Cerebellar nuclear complex (tissue), 1 donor: ENCODE measurements at regions not wholly inside any gene's neighbourhood (a gene's known extent, or its start where the extent isn't known, plus 50 kb on each side); places are given as distances from the start of the nearest gene placed in this dataset.

Experiments used
- DNase-seq, 2 experiments: peaks; one replicate each; lab custom pipeline; 2025; lab: John Stamatoyannopoulos, UW

DNA sequence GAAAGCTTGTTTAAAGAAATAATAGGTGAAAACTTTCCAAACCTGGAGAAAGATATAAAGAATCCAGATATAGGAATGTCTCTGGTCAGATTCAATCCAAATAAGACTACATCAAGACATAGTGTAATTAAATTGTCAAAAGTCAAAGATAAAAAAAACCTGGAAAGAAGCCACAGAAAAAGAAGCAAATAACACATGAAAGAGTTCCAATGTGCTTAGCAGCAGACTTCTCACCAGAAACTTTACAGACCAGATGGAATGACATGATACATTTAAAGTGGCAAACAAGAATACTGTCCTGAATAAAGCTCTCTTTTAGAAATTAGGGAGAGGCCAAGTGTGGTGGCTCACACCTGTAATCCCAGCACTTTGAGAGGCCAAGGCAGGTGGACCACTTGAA lies 1039.9 kb downstream of the KCNT2 start:
- DNase-seq = no peak

DNA sequence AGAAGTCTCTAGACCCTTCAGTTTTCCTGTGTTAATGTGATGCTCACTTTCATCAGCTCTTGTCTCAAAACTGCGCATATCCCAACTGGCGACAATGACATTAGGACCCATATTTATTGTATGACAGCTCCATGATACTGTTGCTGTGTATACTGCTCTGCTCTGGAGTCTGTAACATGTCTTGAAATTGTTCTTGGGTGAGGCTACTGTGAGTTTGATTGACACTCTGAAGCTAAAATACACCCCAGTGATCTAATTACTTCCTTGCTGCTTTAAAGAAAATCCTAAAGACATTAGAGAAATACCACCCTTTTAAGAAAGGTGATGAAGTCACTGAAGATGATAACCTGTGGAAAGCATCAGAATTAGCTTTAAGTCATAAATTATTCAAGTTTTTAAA lies 1046.2 kb downstream of the KCNT2 start:
- no peak for DNase-seq

DNA sequence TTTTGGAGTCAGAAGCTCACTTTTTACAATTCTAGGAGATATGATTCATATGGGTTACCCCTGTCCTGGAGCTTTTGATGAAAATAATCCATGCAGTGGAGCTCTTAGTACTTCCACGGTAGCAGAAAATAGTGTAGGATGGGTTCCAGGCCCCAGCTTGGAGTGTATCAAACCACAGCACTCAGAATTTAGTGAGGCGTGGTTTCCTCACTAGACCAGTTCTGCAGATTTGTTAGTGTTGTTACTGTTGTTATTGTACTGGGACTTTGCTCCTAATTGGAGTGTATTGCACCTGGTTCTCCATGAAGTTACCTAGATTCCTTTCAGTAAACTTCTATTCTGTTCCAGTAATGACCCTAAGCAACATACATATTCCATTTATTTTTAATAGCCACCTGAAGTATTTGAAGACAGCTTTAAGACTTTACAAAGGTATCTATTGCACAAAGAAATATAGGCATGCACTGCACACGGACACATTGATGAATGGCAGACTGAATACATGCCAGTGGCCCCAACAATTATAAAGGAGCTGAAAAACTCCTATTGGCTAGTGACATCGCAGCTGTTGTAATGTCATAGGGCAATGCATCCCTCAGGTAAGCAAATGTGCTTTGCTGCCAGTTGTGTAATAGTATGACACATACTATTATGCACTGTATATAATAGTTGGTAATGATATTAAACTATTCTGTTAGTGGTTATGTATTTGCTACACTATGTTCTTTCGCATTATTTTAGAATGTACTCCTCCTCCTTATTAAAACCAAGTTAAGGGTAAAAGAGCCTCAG lies 1058.0 kb downstream of the KCNT2 start:
- no peak for DNase-seq

DNA sequence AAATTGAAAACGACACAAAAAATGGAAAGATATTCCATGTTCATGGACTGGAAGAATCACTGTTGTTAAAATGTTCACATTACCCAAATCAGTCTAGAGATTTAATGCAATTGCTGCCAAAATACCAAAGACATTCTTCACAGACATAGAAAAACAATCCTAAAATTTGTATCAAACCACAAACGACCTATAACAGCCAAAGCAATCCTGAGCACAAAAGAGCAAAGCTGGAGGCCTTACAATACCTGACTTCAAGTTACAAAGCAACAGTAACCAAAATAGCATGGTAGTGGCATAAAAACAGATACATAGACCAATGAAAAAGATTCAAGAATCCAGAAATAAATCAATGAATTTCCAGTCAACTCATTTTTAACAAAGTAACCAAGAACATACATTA lies 1077.3 kb downstream of the KCNT2 start:
- DNase-seq = no peak

DNA sequence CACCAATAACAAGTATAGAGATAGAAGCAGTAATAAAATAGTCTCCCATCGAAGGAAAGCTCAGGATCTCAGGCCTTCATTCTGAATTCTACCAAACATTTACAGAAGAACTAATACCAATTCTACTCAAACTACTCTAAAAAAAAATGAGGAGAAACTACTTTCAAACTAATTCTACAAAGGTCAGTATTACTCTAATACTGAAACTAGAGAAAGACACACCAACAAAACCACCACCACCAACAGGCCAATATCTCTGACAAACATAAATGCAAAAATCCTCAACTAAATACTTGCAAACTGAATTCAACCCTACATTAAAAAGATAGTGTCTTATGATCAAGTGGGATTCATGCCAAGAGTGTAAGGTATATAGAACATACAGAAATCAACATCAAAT lies 1078.4 kb downstream of the KCNT2 start:
- DNase-seq = no peak

DNA sequence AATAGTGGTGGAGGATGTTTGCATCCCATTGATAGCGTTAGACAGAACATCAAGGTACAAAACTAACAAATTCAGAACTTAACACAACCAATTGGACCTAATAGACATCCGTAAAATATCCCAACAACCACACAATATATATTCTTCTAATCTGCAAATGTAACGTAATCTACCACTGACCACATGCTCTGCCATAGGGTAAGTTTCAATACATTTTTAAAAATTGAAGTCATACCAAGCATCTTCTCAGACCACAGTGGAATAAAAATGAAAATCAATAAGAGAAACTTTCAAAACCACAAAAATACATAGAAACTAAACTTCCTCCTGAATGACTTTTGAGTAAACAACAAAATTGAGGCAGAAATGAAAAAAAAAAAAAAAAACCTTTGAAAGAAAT lies 1087.5 kb downstream of the KCNT2 start:
- no peak for DNase-seq

DNA sequence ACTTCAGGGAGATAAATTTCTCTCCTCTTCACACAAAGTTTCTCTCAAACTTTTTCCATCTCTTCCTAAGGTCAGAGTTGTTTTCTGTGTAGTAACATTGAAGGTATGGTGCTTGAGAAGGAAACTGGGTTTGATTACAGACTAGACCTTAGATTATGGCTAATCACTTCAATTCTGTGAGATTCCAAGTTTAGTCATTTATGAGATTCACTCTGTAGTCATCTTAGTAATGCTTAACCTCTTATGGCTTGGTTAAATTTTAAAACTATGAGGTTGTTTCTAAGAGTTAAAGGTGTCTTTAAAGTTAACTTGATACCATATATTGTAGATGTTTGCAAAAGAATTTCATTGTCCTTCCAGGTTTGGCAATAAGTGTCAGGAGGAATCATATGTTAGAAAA lies 1092.2 kb downstream of the KCNT2 start:
- no peak for DNase-seq

DNA sequence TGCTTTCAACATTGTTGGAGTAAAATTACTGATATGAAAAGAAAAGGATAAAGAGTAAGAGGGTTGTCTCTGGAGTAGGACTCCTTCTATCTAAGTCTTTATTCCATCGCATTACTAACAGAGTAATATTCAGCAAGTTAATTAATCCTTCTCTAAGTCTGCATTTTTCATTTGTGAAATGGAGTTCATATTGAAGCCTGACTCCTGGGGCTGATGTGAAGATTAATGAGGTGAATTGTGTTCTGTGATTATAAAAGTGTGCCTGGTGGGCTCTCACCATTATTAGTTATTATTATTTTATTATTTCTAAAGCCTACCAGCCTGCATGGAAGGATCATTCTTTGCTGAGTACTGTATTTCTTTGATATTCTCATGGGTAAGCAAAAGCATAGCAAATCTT lies 1096.7 kb downstream of the KCNT2 start:
- DNase-seq = no peak

DNA sequence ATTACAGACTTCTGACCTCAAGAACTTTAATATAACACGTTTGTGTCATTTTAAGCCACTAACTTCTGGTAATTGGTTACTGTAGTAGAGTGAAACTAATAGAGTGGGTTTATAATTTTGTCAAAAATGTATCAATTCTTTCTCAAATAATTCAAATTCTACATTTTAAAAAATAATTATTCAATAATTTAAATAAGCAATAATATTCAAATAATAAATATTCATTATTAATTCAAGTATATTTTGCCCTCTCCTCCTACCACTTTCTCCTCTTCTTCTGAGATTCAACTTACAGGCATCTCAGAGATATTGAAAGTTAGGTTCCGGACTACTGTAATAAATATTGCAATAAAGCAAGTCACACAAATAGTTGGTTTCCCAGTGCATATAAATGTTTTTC lies 1107.1 kb downstream of the KCNT2 start:
- no peak for DNase-seq

DNA sequence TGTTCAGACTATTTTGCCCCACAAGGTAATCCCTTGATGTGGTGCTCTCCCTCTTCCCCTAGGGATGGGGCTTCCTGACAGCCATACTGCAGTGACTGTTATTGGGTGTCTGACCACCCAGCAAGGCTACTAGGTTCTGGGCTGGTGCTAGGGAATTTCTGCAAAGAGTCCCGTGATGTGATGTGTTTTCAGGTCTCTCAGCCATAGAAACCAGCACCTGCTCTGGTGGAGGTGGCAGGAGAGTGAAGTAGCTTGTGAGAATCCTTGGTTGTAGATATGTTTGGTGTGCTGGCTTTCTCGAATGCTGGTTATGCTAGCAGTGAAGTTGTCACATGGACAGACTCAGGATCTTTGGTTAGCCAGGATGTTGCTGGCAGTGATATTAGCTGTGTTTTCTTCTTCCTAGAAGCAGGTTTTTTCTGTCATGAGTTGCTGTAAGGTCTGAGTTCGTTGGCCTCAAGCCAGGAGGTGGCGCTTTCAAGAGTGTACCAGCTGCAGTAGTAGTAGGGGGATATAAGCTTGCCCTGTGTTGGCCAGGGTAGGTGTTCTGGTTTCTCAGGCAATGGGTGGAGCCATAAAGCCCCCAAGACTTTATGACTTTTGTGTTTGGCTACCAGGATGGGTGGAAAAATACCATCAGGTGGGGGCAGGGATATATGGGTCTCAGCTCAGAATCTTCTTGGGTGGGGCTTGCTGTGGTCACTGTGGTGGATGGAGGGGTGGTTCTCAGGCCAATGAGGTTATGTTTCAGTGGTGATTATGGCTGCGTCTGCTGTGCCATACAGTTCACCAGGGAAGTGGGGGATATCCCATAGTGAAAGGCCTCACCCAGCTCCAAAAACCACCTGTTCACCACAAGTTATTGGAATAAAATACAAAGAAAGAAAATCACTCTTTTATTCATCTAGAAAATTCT lies 1112.3 kb downstream of the KCNT2 start:
- no peak for DNase-seq

DNA sequence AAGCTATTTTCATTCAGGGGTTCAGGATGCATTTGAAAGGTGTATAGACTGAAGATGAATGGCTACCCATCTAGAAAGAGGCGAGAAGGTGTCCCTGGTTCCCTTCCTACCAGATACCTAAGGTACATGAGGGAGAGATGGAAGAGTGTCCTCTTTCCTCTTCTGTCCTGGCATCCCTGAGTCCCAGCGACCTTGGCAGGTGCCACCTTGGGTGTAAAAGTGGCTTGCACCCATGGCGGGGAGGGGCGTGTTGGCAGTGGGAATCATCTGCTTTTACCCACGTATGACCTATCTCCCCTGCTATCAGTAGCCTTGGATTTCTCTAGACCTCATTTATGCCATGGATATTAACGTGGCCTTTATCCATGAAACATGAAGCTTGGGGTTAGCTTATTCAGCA lies 1126.1 kb downstream of the KCNT2 start:
- no peak for DNase-seq

DNA sequence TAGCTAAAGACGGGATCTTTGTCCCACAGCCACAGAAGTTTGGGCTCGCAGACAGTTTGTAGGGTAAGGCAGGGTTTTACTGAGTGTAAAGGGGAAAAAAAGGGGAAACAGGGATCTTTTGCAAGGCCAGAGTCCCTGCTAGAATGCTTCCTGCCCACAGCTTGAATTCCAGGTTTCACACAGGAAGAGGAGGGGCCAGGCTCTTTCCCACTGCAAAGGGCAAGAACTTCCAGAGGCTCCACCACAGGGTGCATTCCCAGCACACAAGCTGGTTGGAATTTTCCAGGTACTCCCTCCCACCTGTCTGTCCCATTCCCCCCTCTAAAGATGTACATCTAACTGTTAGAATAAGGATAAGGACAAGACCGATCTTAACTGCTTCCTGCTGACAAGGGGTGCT lies 1126.9 kb downstream of the KCNT2 start:
- DNase-seq = no peak

DNA sequence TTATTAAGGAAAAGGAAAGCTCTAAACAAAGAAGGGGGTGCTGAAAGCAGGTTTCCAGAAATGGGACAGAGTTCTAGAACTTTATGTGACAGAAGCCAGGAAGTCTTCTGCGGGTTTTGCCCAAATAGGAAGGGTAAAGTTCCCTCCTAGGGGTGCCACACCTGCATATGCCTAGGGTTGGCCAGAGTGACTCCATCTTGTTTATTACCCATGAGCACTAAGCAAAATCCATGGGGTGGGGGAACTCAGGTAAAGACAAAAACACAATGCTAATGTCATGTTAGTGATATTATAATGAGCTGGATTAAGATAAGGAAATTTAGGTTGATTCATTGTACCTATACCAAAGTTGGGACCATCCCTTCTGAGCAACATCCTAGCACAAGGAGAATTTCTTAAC lies 1132.7 kb downstream of the KCNT2 start:
- DNase-seq = no peak

DNA sequence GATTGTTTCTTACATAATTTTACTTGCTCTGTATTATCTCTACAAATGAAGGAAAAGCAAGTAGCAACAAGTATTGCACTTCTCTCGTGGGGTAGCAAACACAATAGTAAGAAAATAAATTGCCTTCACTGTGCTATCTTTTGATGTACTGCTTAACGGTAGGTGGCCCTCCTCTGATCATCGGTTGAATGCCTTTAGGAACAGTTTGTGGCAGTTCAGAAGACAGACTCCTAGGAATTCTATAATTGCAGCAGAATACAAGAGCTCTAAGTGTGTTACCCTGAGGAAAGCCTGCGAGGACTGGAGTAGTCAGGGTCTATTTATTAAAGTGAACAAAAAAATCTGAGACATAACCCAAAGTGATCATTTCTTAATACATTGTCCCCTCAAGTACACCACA lies 1135.9 kb downstream of the KCNT2 start:
- no peak for DNase-seq

DNA sequence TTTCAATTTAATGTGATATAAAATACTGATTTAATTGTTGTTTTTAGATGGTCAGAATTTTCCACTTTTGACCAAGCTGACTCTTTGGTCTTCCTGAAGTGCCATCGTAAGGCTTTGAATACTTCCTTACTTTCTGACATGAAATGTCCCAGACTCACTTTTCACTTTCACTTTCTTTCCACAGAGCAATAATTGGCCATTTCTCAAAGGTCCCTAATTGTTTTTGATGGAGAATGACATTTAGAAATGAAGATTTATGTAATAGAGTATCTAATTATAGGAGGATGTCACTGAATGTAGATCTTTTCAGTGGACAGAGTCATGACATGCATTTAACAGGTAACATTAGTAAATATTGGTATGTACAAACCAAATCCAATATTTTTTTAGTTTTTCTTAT lies 1141.6 kb downstream of the KCNT2 start:
- no peak for DNase-seq

DNA sequence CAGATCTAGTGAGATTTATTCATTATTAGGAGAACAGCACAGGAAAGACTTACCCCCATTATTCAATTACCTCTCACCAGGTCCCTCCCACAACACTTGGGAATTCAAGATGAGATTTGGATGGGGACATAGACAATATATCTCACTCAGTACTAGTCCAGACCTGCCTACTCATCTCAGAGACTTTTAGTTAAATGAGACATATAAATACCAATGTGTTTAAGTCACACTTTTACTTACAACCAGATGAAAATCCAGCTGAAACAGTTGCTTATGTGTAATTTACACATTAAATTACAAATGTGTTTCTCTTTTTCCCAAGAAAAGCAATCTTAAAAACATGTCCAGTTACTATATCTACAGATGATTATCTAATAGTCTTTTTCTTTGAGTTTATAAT lies 1145.6 kb downstream of the KCNT2 start:
- no peak for DNase-seq

DNA sequence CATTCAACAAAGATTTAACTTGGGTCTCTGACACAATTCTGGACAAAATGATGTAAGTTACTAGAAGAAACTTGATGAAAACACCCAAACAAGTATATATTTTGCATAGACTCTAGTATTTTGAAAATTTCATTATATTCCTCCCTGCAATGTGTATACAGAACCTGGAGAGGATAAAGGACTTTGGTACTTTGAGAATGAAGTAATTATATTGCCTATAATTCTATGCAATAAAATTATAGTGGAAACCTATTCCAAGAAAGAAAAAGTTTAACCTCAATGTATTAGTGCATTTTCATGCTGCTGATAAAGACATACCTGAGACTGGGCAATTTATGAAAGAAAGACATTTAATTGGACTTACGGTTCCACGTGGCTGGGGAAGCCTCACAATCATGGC lies 1146.1 kb downstream of the KCNT2 start:
- DNase-seq = no peak

DNA sequence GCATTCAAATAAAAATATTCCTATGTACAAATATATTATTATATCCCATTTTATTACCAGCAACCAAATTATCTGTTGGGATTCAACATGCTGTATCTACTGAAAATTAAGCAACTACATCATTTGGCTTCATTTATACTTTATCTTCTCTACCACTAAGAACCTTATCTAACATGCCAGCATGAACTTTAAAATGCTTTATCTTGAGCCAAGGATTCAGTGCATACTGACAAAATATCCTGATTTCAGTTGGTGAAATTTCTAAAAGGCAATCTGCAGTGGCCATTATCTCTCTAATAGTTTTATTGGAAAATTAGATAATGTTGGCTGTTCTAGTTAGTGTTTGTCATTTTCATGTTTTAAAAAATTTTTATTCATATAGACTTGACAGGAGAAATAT lies 1149.9 kb downstream of the KCNT2 start:
- no peak for DNase-seq

DNA sequence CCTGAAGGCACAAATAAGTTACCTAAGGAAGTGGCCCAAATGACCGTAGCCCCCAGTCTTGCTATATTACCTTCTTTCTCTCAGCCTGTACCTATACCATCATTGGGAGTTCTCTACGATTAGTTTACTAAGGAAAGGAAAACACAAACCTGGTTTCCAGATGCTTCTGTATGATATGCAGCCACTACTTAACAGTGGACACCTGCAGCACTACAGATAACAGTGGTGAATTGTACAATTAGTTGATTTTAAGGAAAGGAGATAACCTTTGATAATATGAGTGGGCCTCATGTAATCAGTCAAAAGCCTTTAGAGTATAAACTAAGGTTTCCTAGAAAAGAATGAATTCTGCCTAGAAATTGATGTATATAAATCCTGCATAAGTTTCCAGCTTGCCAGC lies 1157.4 kb downstream of the KCNT2 start:
- DNase-seq = no peak

DNA sequence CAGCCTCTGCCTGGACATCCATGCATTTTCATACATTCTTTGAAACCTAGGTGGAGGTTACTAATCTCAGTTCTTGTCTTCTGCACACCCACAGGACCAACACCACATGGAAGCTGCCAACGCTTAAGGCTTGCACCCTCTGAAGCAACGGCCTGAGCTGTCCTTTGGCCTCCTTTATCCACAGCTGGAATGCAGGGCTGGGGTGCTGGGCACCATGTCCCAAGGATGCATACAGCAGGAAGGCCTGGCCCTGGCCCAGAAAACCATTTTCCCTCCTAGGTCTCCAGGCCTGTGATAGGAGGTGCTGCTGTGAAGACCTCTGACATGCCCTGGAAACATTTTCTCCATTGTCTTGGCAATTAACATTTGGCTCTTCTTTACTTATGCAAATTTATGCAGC lies 1168.6 kb downstream of the KCNT2 start:
- no peak for DNase-seq

DNA sequence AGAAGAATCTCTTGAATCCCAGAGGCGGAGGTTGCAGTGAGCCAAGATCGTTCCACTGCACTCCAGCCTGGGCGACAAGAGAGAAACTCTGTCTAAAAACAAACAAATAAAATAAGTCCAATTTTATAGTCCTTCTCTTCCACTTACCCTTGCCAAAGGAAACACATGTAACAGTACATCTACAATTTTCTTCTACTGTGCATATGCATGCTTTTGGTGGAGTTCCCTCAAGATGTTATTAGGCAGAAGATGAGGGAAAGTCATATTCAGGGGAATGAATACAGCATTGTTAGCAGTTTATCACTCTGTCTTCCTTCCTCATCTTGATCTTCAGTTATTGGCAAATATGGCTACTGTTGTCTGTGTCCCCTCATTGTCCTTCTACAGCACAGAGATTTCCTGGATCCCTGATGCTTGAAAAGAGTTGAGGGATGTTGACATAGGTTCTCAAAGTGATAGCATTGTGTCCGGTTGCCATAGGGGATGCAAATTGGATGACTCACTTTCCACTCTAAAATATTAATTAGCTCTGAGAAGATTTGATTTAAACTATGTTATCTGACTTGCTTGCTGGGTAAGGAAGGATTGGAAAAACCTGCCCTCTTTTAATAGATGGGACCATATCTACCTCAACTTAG lies 1173.6 kb downstream of the KCNT2 start:
- DNase-seq = no peak

DNA sequence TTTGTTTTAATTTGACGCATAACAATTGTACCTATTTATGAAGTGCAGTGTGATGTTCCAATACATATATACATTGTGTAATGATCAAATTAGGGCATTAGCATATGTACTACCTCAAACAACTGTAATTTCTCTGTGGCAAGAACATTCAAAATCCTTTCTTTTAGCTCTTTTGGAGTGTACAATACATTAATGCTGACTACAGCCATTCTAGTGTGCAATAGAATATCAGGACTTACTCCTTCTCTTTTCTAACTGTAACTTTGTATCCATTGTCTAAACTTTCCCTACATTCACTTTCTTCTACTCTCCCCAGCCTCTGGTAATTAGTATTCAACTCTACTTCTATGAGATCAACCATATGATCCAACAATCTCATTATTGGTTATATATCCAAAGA lies 1177.4 kb downstream of the KCNT2 start:
- no peak for DNase-seq

DNA sequence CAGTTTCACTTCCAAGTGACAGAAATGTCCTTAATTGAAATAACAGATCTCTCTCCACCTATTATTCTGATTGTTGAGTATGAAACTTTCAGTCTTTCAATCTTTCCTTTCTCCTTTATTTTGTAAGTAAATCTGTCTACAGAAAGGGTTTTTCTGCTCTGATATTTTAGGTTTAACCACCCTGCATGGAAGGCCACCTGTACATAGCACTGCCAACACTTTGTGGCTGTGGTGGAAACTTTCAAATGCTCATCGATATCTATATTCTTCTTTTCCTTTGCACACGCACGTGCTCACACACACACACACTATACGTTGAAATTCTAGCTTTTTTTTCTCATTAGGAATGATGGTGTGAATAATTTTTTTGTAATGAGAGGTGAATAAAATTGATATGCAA lies 1179.3 kb downstream of the KCNT2 start:
- no peak for DNase-seq
